ENCODE measurements at regions not wholly inside any gene's neighbourhood (a gene's known extent, or its start where the extent isn't known, plus 50 kb on each side); places are given as distances from the start of the nearest gene placed in this dataset.

DNA sequence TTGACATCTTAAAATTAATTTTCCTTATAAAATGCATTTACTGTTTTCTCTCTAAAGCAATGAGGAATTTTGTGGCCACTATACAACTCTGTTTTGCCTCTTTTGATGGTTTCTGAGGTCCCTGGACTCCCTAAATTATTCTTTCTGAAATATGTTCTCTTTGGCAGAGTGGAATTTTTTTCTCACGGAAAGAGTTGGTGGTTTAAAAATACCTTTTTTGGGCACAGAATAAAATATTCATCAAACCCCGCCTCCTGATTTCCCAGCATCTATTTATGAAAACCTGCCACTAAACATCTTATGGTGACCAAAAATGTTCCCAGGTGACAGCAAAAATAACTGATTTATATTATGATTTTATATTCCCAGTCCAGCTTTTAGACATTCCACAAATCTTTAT is 165.3 kb upstream of the SYT6 start:
- ATAC-seq (no peak), DNase-seq (no peak)
- Mint-ChIP-seq H3K9me3 (no peaks in the 10 kb centered on the region), H3K27me3 (no peaks in the 10 kb centered on the region), H3K4me1 (ENCODE audit: low read depth) (peaks cover 10% of the 10 kb centered on the region), H3K27ac (no peak overlapping the region), H3K4me3 (no peak overlapping the region), H3K36me3 (ENCODE audit: low read depth) (no peaks in the 10 kb centered on the region)
- ChIA-PET POLR2A (interaction anchor here (0.6 kb wide), 1 partner anchor 484 kb away, joined by 4 read pairs; no protein-coding TSS in a partner anchor), CTCF (interaction anchor here (0.7 to 2.2 kb wide), 4 partner anchors 15 to 340 kb away, joined by 3 to 7 read pairs (median 3); partner anchors contain the start of gene OLFML3)
- intact Hi-C loops (cut with micrococcal nuclease): no loop called here
- TF ChIP-seq, protein P1, sequence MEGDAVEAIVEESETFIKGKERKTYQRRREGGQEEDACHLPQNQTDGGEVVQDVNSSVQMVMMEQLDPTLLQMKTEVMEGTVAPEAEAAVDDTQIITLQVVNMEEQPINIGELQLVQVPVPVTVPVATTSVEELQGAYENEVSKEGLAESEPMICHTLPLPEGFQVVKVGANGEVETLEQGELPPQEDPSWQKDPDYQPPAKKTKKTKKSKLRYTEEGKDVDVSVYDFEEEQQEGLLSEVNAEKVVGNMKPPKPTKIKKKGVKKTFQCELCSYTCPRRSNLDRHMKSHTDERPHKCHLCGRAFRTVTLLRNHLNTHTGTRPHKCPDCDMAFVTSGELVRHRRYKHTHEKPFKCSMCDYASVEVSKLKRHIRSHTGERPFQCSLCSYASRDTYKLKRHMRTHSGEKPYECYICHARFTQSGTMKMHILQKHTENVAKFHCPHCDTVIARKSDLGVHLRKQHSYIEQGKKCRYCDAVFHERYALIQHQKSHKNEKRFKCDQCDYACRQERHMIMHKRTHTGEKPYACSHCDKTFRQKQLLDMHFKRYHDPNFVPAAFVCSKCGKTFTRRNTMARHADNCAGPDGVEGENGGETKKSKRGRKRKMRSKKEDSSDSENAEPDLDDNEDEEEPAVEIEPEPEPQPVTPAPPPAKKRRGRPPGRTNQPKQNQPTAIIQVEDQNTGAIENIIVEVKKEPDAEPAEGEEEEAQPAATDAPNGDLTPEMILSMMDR (IDR thresholded peaks at IDR 0.05): no peak

DNA sequence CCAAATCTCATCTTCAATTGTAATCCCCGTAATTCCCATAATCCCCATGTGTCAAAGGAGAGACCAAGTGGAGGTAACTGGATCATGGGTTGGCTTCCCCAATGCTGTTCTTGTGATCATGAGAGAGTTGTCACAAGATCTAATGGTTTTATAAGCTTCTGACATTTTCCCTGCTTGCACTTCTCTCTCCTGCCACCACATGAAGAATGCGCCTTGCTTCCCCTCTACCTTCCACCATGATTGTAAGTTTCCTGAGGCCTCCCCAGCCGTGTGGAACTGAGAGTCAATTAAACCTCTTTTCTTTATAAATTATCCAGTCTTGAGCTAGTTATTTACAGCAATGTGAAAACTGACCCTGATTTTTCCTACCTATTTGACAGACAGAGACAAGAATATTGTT is 162.5 kb upstream of the SYT6 start:
- TF ChIP-seq, protein P1 (IDR thresholded peaks at IDR 0.05): no peak
- no peaks in the 10 kb centered on the region for H3K4me1 Mint-ChIP-seq (ENCODE audit: low read depth)
- ATAC-seq (no peak), DNase-seq (no peak)
- H3K27ac Mint-ChIP-seq: no peak overlapping the region
- H3K27me3 Mint-ChIP-seq: no peaks in the 10 kb centered on the region
- no peaks in the 10 kb centered on the region for H3K36me3 Mint-ChIP-seq (ENCODE audit: low read depth)
- no peak overlapping the region for H3K4me3 Mint-ChIP-seq
- ChIA-PET POLR2A (no interaction called here), CTCF (interaction anchor here (1.2 to 2.0 kb wide), 3 partner anchors 31 to 41 kb away, joined by 4 to 6 read pairs (median 5); no protein-coding TSS in a partner anchor)
- H3K9me3 Mint-ChIP-seq: peaks cover 14% of the 10 kb centered on the region
- intact Hi-C loops (cut with micrococcal nuclease): no loop called here

DNA sequence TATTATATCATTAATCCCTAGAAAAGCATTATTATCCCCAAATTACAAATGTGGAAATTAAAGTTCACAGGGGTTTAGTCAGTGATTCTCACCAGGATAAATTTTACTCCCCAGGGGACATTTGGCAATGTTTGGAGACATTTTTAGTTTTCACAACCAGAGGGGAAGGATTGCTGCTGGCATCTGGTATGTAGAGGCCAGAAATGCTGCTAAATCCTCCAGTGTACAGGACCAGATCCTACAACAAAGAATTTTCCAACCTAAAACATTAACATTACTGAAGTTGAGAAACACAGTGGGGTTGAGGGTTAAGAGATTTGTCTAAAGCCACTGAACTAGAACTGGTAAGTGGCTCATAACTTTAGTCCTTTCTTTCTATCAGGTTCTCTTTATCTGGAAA is 162.0 kb upstream of the SYT6 start:
- peaks cover 18% of the 10 kb centered on the region for H3K9me3 Mint-ChIP-seq
- H3K4me3 Mint-ChIP-seq: no peak overlapping the region
- intact Hi-C loops (cut with micrococcal nuclease): no loop called here
- ATAC-seq: no peak
- no peaks in the 10 kb centered on the region for H3K36me3 Mint-ChIP-seq (ENCODE audit: low read depth)
- ChIA-PET POLR2A (no interaction called here), CTCF (interaction anchor here (1.2 to 2.0 kb wide), 2 partner anchors 33 to 40 kb away, joined by 4 to 6 read pairs; no protein-coding TSS in a partner anchor)
- H3K4me1 Mint-ChIP-seq (ENCODE audit: low read depth): no peaks in the 10 kb centered on the region
- TF ChIP-seq, protein P1 (IDR thresholded peaks at IDR 0.05): no peak
- no peaks in the 10 kb centered on the region for H3K27me3 Mint-ChIP-seq
- DNase-seq: no peak
- H3K27ac Mint-ChIP-seq: no peak overlapping the region

DNA sequence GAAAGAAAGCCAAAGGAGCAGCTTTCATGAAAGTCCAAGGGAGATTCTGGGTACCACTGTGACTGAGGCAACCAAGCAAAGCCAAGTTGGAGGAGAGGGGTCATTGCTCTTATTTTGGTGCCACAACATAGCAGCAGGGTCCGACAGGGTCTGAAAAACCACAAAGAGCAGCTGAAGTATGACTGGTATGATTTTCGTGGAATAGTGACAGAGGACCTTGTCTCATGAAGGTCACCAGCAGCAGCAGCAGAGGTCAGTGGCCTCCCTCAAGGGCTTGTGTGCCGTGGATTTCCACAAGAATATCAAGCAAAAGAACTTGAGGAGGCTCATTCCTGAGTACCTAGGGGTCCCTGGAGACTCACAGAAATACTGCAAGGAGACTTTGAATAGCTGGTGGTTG is 160.9 kb upstream of the SYT6 start:
- no peak overlapping the region for H3K4me3 Mint-ChIP-seq
- ChIA-PET CTCF (interaction anchor here (1.2 kb wide), 1 partner anchor 9 kb away, joined by 3 read pairs; no protein-coding TSS in a partner anchor), POLR2A (no interaction called here)
- no peaks in the 10 kb centered on the region for H3K4me1 Mint-ChIP-seq (ENCODE audit: low read depth)
- DNase-seq (no peak), ATAC-seq (no peak)
- no peaks in the 10 kb centered on the region for H3K36me3 Mint-ChIP-seq (ENCODE audit: low read depth)
- TF ChIP-seq, protein P1 (IDR thresholded peaks at IDR 0.05): no peak
- H3K27me3 Mint-ChIP-seq: no peaks in the 10 kb centered on the region
- no peak overlapping the region for H3K27ac Mint-ChIP-seq
- peaks cover 20% of the 10 kb centered on the region for H3K9me3 Mint-ChIP-seq
- intact Hi-C loops (cut with micrococcal nuclease): no loop called here

DNA sequence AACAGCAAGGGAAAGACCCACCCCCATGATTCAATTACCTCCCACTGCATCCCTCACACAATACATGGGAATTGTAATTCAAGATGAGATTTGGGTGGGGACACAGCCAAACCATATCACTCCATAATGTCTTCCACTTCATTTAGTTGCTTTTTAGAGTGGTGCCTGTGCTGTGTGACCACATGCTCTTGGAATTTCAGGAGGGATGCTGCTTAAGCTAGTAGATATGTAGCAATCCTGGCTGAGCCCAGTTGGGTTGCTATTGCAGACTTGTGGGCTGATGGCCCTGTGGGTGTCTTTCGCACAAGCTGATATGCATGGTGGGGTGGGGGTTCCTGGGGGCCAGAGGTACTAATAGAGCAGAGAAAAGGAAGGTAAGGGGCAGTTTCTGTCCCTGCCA is 160.4 kb upstream of the SYT6 start:
- TF ChIP-seq, protein P1 (IDR thresholded peaks at IDR 0.05): no peak
- Mint-ChIP-seq H3K27me3 (no peaks in the 10 kb centered on the region), H3K36me3 (ENCODE audit: low read depth) (no peaks in the 10 kb centered on the region), H3K27ac (no peak overlapping the region), H3K4me1 (ENCODE audit: low read depth) (no peaks in the 10 kb centered on the region), H3K4me3 (no peak overlapping the region), H3K9me3 (peaks cover 20% of the 10 kb centered on the region)
- ChIA-PET POLR2A (no interaction called here), CTCF (interaction anchor here (1.1 to 1.2 kb wide), 2 partner anchors 9 to 31 kb away, joined by 3 read pairs; no protein-coding TSS in a partner anchor)
- no peak for ATAC-seq
- DNase-seq: no peak
- intact Hi-C loops (cut with micrococcal nuclease): no loop called here
